ENCODE measurements at regions not wholly inside any gene's neighbourhood (a gene's known extent, or its start where the extent isn't known, plus 50 kb on each side); places are given as distances from the start of the nearest gene placed in this dataset.

DNA sequence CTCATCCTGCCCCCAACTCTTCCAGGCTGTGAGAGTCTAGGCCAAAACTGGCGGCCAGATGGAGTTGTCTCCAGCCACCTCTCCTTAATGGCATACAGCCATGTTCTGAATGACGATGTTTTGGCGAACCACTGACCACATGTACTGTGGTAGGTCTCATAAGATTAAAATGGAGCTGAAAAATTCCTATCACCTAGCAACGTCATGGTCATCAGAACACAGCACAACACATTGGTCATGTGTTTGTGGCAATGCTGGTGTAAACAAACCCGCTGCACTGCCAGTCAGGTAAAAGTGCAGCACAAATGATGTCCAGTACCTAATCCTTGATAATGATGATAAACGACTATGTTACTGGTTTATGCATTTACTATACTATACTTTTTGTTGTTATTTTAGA, 290.0 kb upstream of the MKI67 start:
- no peak for TF ChIP-seq CTCF (IDR thresholded peaks at IDR 0.05; ENCODE audit: low read depth, low read length)
- no peak for TF ChIP-seq EZH2phosphoT487 (IDR thresholded peaks at IDR 0.05; ENCODE audit: low read depth)

All from OCI-LY3 (cell line).